B cell (primary cell): ENCODE measurements at regions not wholly inside any gene's neighbourhood (a gene's known extent, or its start where the extent isn't known, plus 50 kb on each side); places are given as distances from the start of the nearest gene placed in this dataset.

ENCODE experiments used
- ATAC-seq: fragments of 200-7000 bp; cut with Tn5 transposase; one replicate; pipeline ENCODE4 v1.10.0; 2021; ENCODE audit warnings: low read depth, mild to moderate bottlenecking, moderate number of reproducible peaks, moderate library complexity
- CTCF ChIA-PET: fragments of 350-600 bp; sonication (Branson Sonifier 250); formaldehyde crosslinking; loops from one replicate; lab custom pipeline; 2021; ENCODE audit warnings: antibody characterized with exemption, inconsistent platforms; lab: Charles Lee
- POLR2A ChIA-PET: fragments of 350-600 bp; sonication (Branson Sonifier 250); formaldehyde crosslinking; loops from one replicate; lab custom pipeline; 2021; ENCODE audit warnings: antibody characterized with exemption; lab: Charles Lee
- DNase-seq: peaks from one replicate; pipeline ENCODE4 v3.0.0; 2013
- H2AFZ ChIP-seq: 2 replicates; pipeline ENCODE4 v1.6.1; 2012; ENCODE audit warnings: mild to moderate bottlenecking, low read depth, low read length; ENCODE audit not compliant: insufficient read depth, poor library complexity, severe bottlenecking
- H3K27ac ChIP-seq, 2 donors: 1 replicate in 1 of 2; 2 replicates in 1 of 2; pipeline ENCODE4 v1.5.1; 2012 to 2013; ENCODE audit warnings: low read length in 2 of 2, mild to moderate bottlenecking in 2 of 2, moderate library complexity in 1 of 2
- H3K27me3 ChIP-seq, 4 experiments: fragments of 200-600 bp in 1 of 4; sonication (generic) in 1 of 4; replicated peaks in 1 of 4; 1 replicate in 2 of 4; 2 replicates in 2 of 4; pipeline versions ENCODE4 v1.6.1 to v1.7.0; 2013 to 2016; ENCODE audit warnings: low read length in 3 of 4, mild to moderate bottlenecking in 2 of 4, mixed read lengths in 1 of 4, moderate library complexity in 1 of 4; ENCODE audit not compliant: insufficient read depth in 4 of 4, control insufficient read depth in 3 of 4; ENCODE audit errors: control extremely low read depth in 1 of 4
- H3K36me3 ChIP-seq, 2 experiments: replicated peaks in 1 of 2; 1 replicate in 1 of 2; 2 replicates in 1 of 2; pipeline versions ENCODE4 v1.6.1 to v1.7.1; 2013; ENCODE audit warnings: low read length in 1 of 2; ENCODE audit not compliant: insufficient read depth in 2 of 2, control insufficient read depth in 1 of 2; ENCODE audit errors: control extremely low read depth in 1 of 2, extremely low read depth in 1 of 2
- H3K4me1 ChIP-seq, 2 donors: fragments of 200-600 bp in 1 of 2; sonication (generic) in 1 of 2; 1 replicate in 1 of 2; 2 replicates in 1 of 2; pipeline versions ENCODE4 v1.5.1 to v1.6.1; 2013 to 2017; ENCODE audit warnings: low read length in 2 of 2; ENCODE audit not compliant: control insufficient read depth in 2 of 2, insufficient read depth in 2 of 2
- H3K4me2 ChIP-seq: replicated peaks from 2 replicates; pipeline ENCODE3; 2012; ENCODE audit warnings: mild to moderate bottlenecking, low read depth, low read length; ENCODE audit not compliant: poor library complexity, severe bottlenecking
- H3K4me3 ChIP-seq, 5 experiments: fragments of 200-600 bp in 1 of 5; sonication (generic) in 1 of 5; 1 replicate in 3 of 5; 2 replicates in 2 of 5; pipeline versions ENCODE4 v1.5.1 to v1.7.0; 2011 to 2016; ENCODE audit warnings: low read length in 4 of 5, mild to moderate bottlenecking in 4 of 5, low read depth in 2 of 5, control low read depth in 1 of 5, moderate library complexity in 1 of 5; ENCODE audit not compliant: insufficient read depth in 1 of 5; ENCODE audit errors: control extremely low read depth in 1 of 5, extremely low read depth in 1 of 5
- H3K79me2 ChIP-seq: fragments of 200-600 bp; sonication (generic); one replicate; pipeline ENCODE4 v1.6.0; 2016; ENCODE audit warnings: low read length; ENCODE audit not compliant: control insufficient read depth, insufficient read depth
- H3K9ac ChIP-seq: fragments of 200-600 bp; sonication (generic); 2 replicates; pipeline ENCODE4 v1.6.1; 2017; ENCODE audit warnings: mild to moderate bottlenecking, low read length, moderate library complexity
- H3K9me3 ChIP-seq, 3 donors: one replicate each; pipeline versions ENCODE4 v1.6.1 to v1.7.1; 2013; ENCODE audit warnings: low read length in 2 of 3; ENCODE audit not compliant: control insufficient read depth in 2 of 3, insufficient read depth in 1 of 3; ENCODE audit errors: control extremely low read depth in 1 of 3
- H4K20me1 ChIP-seq: 2 replicates; pipeline ENCODE4 v1.6.0; 2012; ENCODE audit warnings: mild to moderate bottlenecking, low read length; ENCODE audit not compliant: insufficient read depth, control insufficient read depth, poor library complexity, severe bottlenecking
- H3K27ac Mint-ChIP-seq: one replicate; pipeline ENCODE4 v1.8.0; 2021; ENCODE audit warnings: mixed read lengths
- H3K27me3 Mint-ChIP-seq: one replicate; pipeline ENCODE4 v1.8.0; 2021; ENCODE audit warnings: mixed read lengths
- H3K4me1 Mint-ChIP-seq: one replicate; pipeline ENCODE4 v1.8.0; 2021; ENCODE audit warnings: mixed read lengths
- H3K4me3 Mint-ChIP-seq: one replicate; pipeline ENCODE4 v1.8.0; 2021; ENCODE audit warnings: mixed read lengths
- H3K9me3 Mint-ChIP-seq: one replicate; pipeline ENCODE4 v1.8.0; 2022; ENCODE audit warnings: mixed read lengths; ENCODE audit not compliant: insufficient read depth
- EZH2 ChIP-seq: IDR thresholded peaks from 2 replicates; pipeline ENCODE4 v1.6.1; 2012; ENCODE audit warnings: borderline replicate concordance, low read depth, mild to moderate bottlenecking, moderate library complexity, low read length; ENCODE audit not compliant: insufficient read depth, poor library complexity, severe bottlenecking
- WGBS: methylation state at CpG from one replicate; pipeline ENCODE4 v1.1.5; 2013; ENCODE audit warnings: missing lambda C conversion rate; ENCODE audit not compliant: insufficient coverage; 5-methylcytosine and 5-hydroxymethylcytosine counted together
- intact Hi-C: fragments of 100-400 bp; cut with micrococcal nuclease; formaldehyde crosslinking; loops from one replicate; pipeline ENCODE4 v1.10.0; 2022
- TF ChIP-seq, protein P1 (sequence below): fragments of 200-600 bp; IDR thresholded peaks from one replicate; pipeline ENCODE4 v1.8.0; 2022; ENCODE audit warnings: antibody characterized with exemption, mild to moderate bottlenecking

DNA sequence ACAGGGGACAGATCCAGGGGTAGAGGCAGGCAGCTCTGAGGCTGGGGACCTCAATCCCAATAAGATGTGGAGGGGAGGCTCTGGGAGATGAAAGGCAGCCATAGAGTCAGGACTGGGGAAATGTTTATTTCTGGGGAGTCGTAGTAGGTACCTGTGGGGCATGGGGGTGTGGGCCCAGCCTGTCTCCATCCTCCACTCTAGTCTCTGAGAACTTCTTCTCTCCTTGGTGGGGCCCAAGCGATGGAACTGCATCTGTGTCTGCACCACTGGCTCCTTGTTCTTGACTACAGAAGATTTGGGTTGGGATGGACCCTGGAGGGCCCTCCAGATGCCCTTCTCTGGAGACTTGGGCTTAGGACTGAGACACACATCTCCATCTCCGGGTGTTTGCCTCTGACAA, 953.9 kb upstream of the ZNF722 start:
- Mint-ChIP-seq H3K27me3 (no peaks in the 10 kb centered on the region), H3K4me1 (no peaks in the 10 kb centered on the region), H3K4me3 (no peak overlapping the region), H3K27ac (no peak overlapping the region), H3K9me3 (peaks cover 6% of the 10 kb centered on the region)
- TF ChIP-seq, protein P1, sequence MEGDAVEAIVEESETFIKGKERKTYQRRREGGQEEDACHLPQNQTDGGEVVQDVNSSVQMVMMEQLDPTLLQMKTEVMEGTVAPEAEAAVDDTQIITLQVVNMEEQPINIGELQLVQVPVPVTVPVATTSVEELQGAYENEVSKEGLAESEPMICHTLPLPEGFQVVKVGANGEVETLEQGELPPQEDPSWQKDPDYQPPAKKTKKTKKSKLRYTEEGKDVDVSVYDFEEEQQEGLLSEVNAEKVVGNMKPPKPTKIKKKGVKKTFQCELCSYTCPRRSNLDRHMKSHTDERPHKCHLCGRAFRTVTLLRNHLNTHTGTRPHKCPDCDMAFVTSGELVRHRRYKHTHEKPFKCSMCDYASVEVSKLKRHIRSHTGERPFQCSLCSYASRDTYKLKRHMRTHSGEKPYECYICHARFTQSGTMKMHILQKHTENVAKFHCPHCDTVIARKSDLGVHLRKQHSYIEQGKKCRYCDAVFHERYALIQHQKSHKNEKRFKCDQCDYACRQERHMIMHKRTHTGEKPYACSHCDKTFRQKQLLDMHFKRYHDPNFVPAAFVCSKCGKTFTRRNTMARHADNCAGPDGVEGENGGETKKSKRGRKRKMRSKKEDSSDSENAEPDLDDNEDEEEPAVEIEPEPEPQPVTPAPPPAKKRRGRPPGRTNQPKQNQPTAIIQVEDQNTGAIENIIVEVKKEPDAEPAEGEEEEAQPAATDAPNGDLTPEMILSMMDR, result no peak
- no peak for TF ChIP-seq EZH2
- Histone ChIP-seq H3K4me1 (no peaks in the 10 kb centered on the region), H3K27ac (no peak overlapping the region), H4K20me1 (no peaks in the 10 kb centered on the region), H3K4me3 (no peak overlapping the region), H3K79me2 (no peaks in the 10 kb centered on the region), H3K36me3 (no peaks in the 10 kb centered on the region), H2AFZ (no peak overlapping the region), H3K9me3 (peaks cover 0 to 73% (median 3%) of the 10 kb centered on the region in 3 donors), H3K27me3 (no peaks in the 10 kb centered on the region), H3K4me2 (no peak overlapping the region), H3K9ac (no peak overlapping the region)
- POLR2A ChIA-PET, result no interaction called here
- DNase-seq (no peak), ATAC-seq (no peak)
- CTCF ChIA-PET, result no interaction called here
- intact Hi-C loops, result no loop called here
- WGBS, result 73% methylated on average over 2 of the region's 3 CpGs

DNA sequence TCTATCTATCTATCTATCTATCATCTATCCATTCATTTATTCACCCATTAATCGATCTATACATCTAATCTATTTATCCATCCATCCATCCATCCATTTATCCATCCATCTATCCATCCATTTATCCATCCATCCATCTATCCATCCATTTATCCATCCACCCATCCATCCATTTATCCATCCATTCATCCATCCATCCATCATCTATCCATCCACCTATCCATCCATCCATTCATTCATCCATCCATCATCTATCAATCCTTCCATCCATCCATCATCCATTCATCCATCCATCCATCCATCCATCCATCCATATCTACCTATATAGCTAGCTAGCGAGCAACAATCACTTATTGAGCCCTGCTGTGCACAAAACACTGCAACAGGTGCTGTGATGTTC, 953.1 kb upstream of the ZNF722 start:
- POLR2A ChIA-PET, result no interaction called here
- Mint-ChIP-seq H3K4me3 (no peak overlapping the region), H3K27ac (no peak overlapping the region), H3K9me3 (peaks cover 6% of the 10 kb centered on the region), H3K4me1 (no peaks in the 10 kb centered on the region), H3K27me3 (no peaks in the 10 kb centered on the region)
- Histone ChIP-seq H3K36me3 (no peaks in the 10 kb centered on the region), H3K4me1 (no peaks in the 10 kb centered on the region), H3K79me2 (no peaks in the 10 kb centered on the region), H3K9me3 (peaks cover 0 to 67% (median 3%) of the 10 kb centered on the region in 3 donors), H2AFZ (no peak overlapping the region), H3K4me3 (no peak overlapping the region), H3K27ac (no peak overlapping the region), H3K4me2 (no peak overlapping the region), H4K20me1 (no peaks in the 10 kb centered on the region), H3K27me3 (no peaks in the 10 kb centered on the region), H3K9ac (no peak overlapping the region)
- CTCF ChIA-PET, result no interaction called here
- 35% methylated on average over 1 of the region's 2 CpGs for WGBS
- no peak for ATAC-seq
- intact Hi-C loops, result no loop called here
- no peak for DNase-seq
- TF ChIP-seq, protein P1, result no peak
- TF ChIP-seq EZH2, result no peak
